ENCODE measurements at regions not wholly inside any gene's neighbourhood (a gene's known extent, or its start where the extent isn't known, plus 50 kb on each side); places are given as distances from the start of the nearest gene placed in this dataset.

DNA sequence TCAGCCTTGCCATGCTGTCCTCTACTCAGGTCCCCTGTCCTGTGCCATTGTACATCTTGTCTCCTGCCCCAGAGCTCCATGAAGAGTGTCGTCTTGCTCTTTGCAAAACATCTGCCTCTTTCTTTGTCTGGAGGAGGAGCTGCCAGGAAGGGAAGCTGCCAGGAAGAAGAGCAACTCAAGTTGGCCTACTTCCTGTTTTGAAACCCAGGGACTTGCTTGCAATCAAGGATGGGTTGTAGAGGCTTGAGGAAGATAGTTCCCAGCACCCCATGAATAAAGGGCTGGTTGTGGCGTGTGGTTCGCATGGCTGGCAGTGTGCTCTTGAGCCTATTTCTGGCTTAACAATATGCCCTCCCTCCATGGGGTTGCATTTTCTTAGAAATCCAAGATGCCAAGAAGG, 53.0 kb upstream of the CPEB4 start (continued):
- no peak for TF ChIP-seq ZSCAN18 (CRISPR knock-in tag; IDR thresholded peaks at IDR 0.05)
- no peak for TF ChIP-seq SOX15 (CRISPR knock-in tag; IDR thresholded peaks at IDR 0.05)

- CTCF ChIA-PET = no interaction called here
- peaks cover 6% of the 10 kb centered on the region for H3K9me3 Mint-ChIP-seq
- POLR2A ChIA-PET = no interaction called here
- ATAC-seq (no peak), DNase-seq (ENCODE audit: low spot score) (no peak)
- TF ChIP-seq ZSCAN18 (CRISPR knock-in tag; IDR thresholded peaks at IDR 0.05) = no peak
- no peak overlapping the region for H3K4me3 Mint-ChIP-seq
- no peaks in the 10 kb centered on the region for H3K36me3 Mint-ChIP-seq
- no peak overlapping the region for H3K27ac Mint-ChIP-seq
- H3K27me3 Mint-ChIP-seq (ENCODE audit: low read depth) = no peaks in the 10 kb centered on the region
- peaks cover 8% of the 10 kb centered on the region for H3K4me1 Mint-ChIP-seq
Measured at GRCh38 chr5:173835661-173836060, 52.5 kb upstream of the CPEB4 start.

DNA sequence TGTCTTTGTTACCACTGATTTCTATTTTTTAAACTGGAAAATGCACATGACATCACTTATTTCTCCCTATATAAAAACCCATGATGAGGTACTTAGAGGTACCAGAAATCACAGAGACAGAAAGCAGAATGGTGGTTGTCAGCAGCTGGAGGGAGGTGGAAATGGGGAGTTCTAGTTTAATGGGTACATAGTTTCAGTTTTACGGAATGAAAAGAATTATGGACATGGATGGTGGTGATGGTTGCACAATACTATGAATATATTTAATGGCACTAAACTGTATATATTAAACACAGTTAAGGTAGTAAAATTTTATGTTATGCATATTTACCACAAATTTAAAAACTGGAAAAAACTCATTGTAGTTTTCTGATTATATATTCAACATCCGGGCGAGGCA, 50.5 kb upstream of the CPEB4 start:
- peaks cover 6% of the 10 kb centered on the region for H3K9me3 Mint-ChIP-seq
- no peak overlapping the region for H3K4me3 Mint-ChIP-seq
- H3K27ac Mint-ChIP-seq = no peak overlapping the region
- peaks cover 9% of the 10 kb centered on the region for H3K4me1 Mint-ChIP-seq
- ChIA-PET CTCF (no interaction called here), POLR2A (no interaction called here)
- H3K36me3 Mint-ChIP-seq = no peaks in the 10 kb centered on the region
- ATAC-seq (no peak), DNase-seq (ENCODE audit: low spot score) (no peak)
- TF ChIP-seq SP1 (CRISPR knock-in tag; conservative IDR thresholded peaks at IDR 0.05) = no peak
- no peak for TF ChIP-seq ZNF138 (CRISPR knock-in tag; conservative IDR thresholded peaks at IDR 0.05)
- no peak for TF ChIP-seq USF1 (CRISPR knock-in tag; IDR thresholded peaks at IDR 0.05)
- H3K27me3 Mint-ChIP-seq (ENCODE audit: low read depth) = no peaks in the 10 kb centered on the region

Data from WTC11 (cell line).